ENCODE measurements at regions not wholly inside any gene's neighbourhood (a gene's known extent, or its start where the extent isn't known, plus 50 kb on each side); places are given as distances from the start of the nearest gene placed in this dataset.

GRCh38 chr2:59746291-59746690 lies 807.2 kb downstream of the BCL11A start:
- no peaks in the 10 kb centered on the region for H3K4me1 Mint-ChIP-seq (ENCODE audit: low read depth)
- H3K27me3 Mint-ChIP-seq (ENCODE audit: low read depth), result no peaks in the 10 kb centered on the region
- no peak overlapping the region for H3K4me3 Mint-ChIP-seq (ENCODE audit: low read depth)
- no peaks in the 10 kb centered on the region for H3K36me3 Mint-ChIP-seq (ENCODE audit: low read depth)
- no peak overlapping the region for H3K27ac Mint-ChIP-seq
- no peak for DNase-seq (ENCODE audit: low spot score)
- intact Hi-C loops (cut with micrococcal nuclease), result no loop called here
- H3K9me3 Mint-ChIP-seq, result no peaks in the 10 kb centered on the region

GRCh38 chr2:59745085-59745484 lies 808.4 kb downstream of the BCL11A start:
- intact Hi-C loops (cut with micrococcal nuclease), result no loop called here
- DNase-seq (ENCODE audit: low spot score), result no peak
- no peaks in the 10 kb centered on the region for H3K4me1 Mint-ChIP-seq (ENCODE audit: low read depth)
- H3K4me3 Mint-ChIP-seq (ENCODE audit: low read depth), result no peak overlapping the region
- no peaks in the 10 kb centered on the region for H3K36me3 Mint-ChIP-seq (ENCODE audit: low read depth)
- H3K27me3 Mint-ChIP-seq (ENCODE audit: low read depth), result no peaks in the 10 kb centered on the region
- H3K27ac Mint-ChIP-seq, result no peak overlapping the region
- H3K9me3 Mint-ChIP-seq, result no peaks in the 10 kb centered on the region

- no peaks in the 10 kb centered on the region for H3K4me1 Mint-ChIP-seq (ENCODE audit: low read depth)
- no peak overlapping the region for H3K4me3 Mint-ChIP-seq (ENCODE audit: low read depth)
- H3K27ac Mint-ChIP-seq, result no peak overlapping the region
- intact Hi-C loops (cut with micrococcal nuclease), result no loop called here
- H3K36me3 Mint-ChIP-seq (ENCODE audit: low read depth), result no peaks in the 10 kb centered on the region
- no peak for DNase-seq (ENCODE audit: low spot score)
- no peaks in the 10 kb centered on the region for H3K27me3 Mint-ChIP-seq (ENCODE audit: low read depth)
- no peaks in the 10 kb centered on the region for H3K9me3 Mint-ChIP-seq
These were observed 809.0 kb downstream of the BCL11A start for GRCh38 chr2:59744436-59744835.

- no peak for DNase-seq (ENCODE audit: low spot score)
- Mint-ChIP-seq H3K9me3 (no peaks in the 10 kb centered on the region), H3K36me3 (ENCODE audit: low read depth) (no peaks in the 10 kb centered on the region), H3K4me1 (ENCODE audit: low read depth) (no peaks in the 10 kb centered on the region), H3K27ac (no peak overlapping the region), H3K4me3 (ENCODE audit: low read depth) (no peak overlapping the region), H3K27me3 (ENCODE audit: low read depth) (no peaks in the 10 kb centered on the region)
- intact Hi-C loops (cut with micrococcal nuclease), result no loop called here
These were observed 811.6 kb downstream of the BCL11A start for GRCh38 chr2:59741840-59742239.

GRCh38 chr2:59739166-59739565 lies 814.3 kb downstream of the BCL11A start:
- Mint-ChIP-seq H3K27ac (no peak overlapping the region), H3K4me3 (ENCODE audit: low read depth) (no peak overlapping the region), H3K36me3 (ENCODE audit: low read depth) (no peaks in the 10 kb centered on the region)

GRCh38 chr2:59737299-59737698 lies 816.2 kb downstream of the BCL11A start:
- intact Hi-C loops (cut with micrococcal nuclease), result no loop called here
- Mint-ChIP-seq H3K9me3 (no peaks in the 10 kb centered on the region), H3K36me3 (ENCODE audit: low read depth) (no peaks in the 10 kb centered on the region), H3K4me1 (ENCODE audit: low read depth) (no peaks in the 10 kb centered on the region), H3K27ac (no peak overlapping the region), H3K27me3 (ENCODE audit: low read depth) (no peaks in the 10 kb centered on the region), H3K4me3 (ENCODE audit: low read depth) (no peak overlapping the region)
- no peak for DNase-seq (ENCODE audit: low spot score)

More at GRCh38 chr2:59739166-59739565, 814.3 kb downstream of the BCL11A start:
- intact Hi-C loops (cut with micrococcal nuclease), result no loop called here
- no peaks in the 10 kb centered on the region for H3K27me3 Mint-ChIP-seq (ENCODE audit: low read depth)
- no peak for DNase-seq (ENCODE audit: low spot score)
- H3K4me1 Mint-ChIP-seq (ENCODE audit: low read depth), result no peaks in the 10 kb centered on the region
- no peaks in the 10 kb centered on the region for H3K9me3 Mint-ChIP-seq

GRCh38 chr2:59734743-59735142 lies 818.7 kb downstream of the BCL11A start:
- no peak for DNase-seq (ENCODE audit: low spot score)
- Mint-ChIP-seq H3K9me3 (no peaks in the 10 kb centered on the region), H3K27me3 (ENCODE audit: low read depth) (no peaks in the 10 kb centered on the region), H3K27ac (no peak overlapping the region), H3K4me1 (ENCODE audit: low read depth) (no peaks in the 10 kb centered on the region), H3K36me3 (ENCODE audit: low read depth) (no peaks in the 10 kb centered on the region), H3K4me3 (ENCODE audit: low read depth) (no peak overlapping the region)
- intact Hi-C loops (cut with micrococcal nuclease), result no loop called here

GRCh38 chr2:59733970-59734369 lies 819.5 kb downstream of the BCL11A start:
- H3K36me3 Mint-ChIP-seq (ENCODE audit: low read depth), result no peaks in the 10 kb centered on the region
- H3K4me3 Mint-ChIP-seq (ENCODE audit: low read depth), result no peak overlapping the region
- H3K27me3 Mint-ChIP-seq (ENCODE audit: low read depth), result no peaks in the 10 kb centered on the region
- no peaks in the 10 kb centered on the region for H3K9me3 Mint-ChIP-seq
- no peak for DNase-seq (ENCODE audit: low spot score)
- H3K4me1 Mint-ChIP-seq (ENCODE audit: low read depth), result no peaks in the 10 kb centered on the region
- intact Hi-C loops (cut with micrococcal nuclease), result no loop called here
- no peak overlapping the region for H3K27ac Mint-ChIP-seq

- Mint-ChIP-seq H3K4me3 (ENCODE audit: low read depth) (no peak overlapping the region), H3K9me3 (no peaks in the 10 kb centered on the region), H3K36me3 (ENCODE audit: low read depth) (no peaks in the 10 kb centered on the region), H3K4me1 (ENCODE audit: low read depth) (no peaks in the 10 kb centered on the region), H3K27me3 (ENCODE audit: low read depth) (no peaks in the 10 kb centered on the region), H3K27ac (no peak overlapping the region)
- intact Hi-C loops (cut with micrococcal nuclease), result no loop called here
- DNase-seq (ENCODE audit: low spot score), result no peak
These were observed 819.9 kb downstream of the BCL11A start for GRCh38 chr2:59733567-59733930.

- Mint-ChIP-seq H3K9me3 (no peaks in the 10 kb centered on the region), H3K4me1 (ENCODE audit: low read depth) (no peaks in the 10 kb centered on the region), H3K27ac (no peak overlapping the region), H3K27me3 (ENCODE audit: low read depth) (no peaks in the 10 kb centered on the region), H3K4me3 (ENCODE audit: low read depth) (no peak overlapping the region), H3K36me3 (ENCODE audit: low read depth) (no peaks in the 10 kb centered on the region)
- no peak for DNase-seq (ENCODE audit: low spot score)
- intact Hi-C loops (cut with micrococcal nuclease), result no loop called here
These were observed 820.4 kb downstream of the BCL11A start for GRCh38 chr2:59732871-59733566.

- Mint-ChIP-seq H3K27ac (no peak overlapping the region), H3K27me3 (ENCODE audit: low read depth) (no peaks in the 10 kb centered on the region), H3K4me3 (ENCODE audit: low read depth) (no peak overlapping the region), H3K36me3 (ENCODE audit: low read depth) (no peaks in the 10 kb centered on the region), H3K9me3 (no peaks in the 10 kb centered on the region), H3K4me1 (ENCODE audit: low read depth) (no peaks in the 10 kb centered on the region)
- no peak for DNase-seq (ENCODE audit: low spot score)
- intact Hi-C loops (cut with micrococcal nuclease), result no loop called here
These were observed 826.3 kb downstream of the BCL11A start for GRCh38 chr2:59727121-59727590.

GRCh38 chr2:59726228-59727120 lies 827.0 kb downstream of the BCL11A start:
- Mint-ChIP-seq H3K9me3 (no peaks in the 10 kb centered on the region), H3K27ac (no peak overlapping the region), H3K4me3 (ENCODE audit: low read depth) (no peak overlapping the region), H3K27me3 (ENCODE audit: low read depth) (no peaks in the 10 kb centered on the region), H3K4me1 (ENCODE audit: low read depth) (no peaks in the 10 kb centered on the region), H3K36me3 (ENCODE audit: low read depth) (no peaks in the 10 kb centered on the region)
- intact Hi-C loops (cut with micrococcal nuclease), result no loop called here
- DNase-seq (ENCODE audit: low spot score), result no peak

GRCh38 chr2:59724746-59725145 lies 828.7 kb downstream of the BCL11A start:
- Mint-ChIP-seq H3K36me3 (ENCODE audit: low read depth) (no peaks in the 10 kb centered on the region), H3K27ac (no peak overlapping the region), H3K9me3 (no peaks in the 10 kb centered on the region), H3K4me1 (ENCODE audit: low read depth) (no peaks in the 10 kb centered on the region), H3K4me3 (ENCODE audit: low read depth) (no peak overlapping the region), H3K27me3 (ENCODE audit: low read depth) (no peaks in the 10 kb centered on the region)
- no peak for DNase-seq (ENCODE audit: low spot score)
- intact Hi-C loops (cut with micrococcal nuclease), result no loop called here
